Mesenchymal stem cell (in vitro differentiated cells and primary cell): ENCODE measurements at regions not wholly inside any gene's neighbourhood (a gene's known extent, or its start where the extent isn't known, plus 50 kb on each side); places are given as distances from the start of the nearest gene placed in this dataset.

Experiments used
- DNase-seq: peaks from one replicate; pipeline ENCODE4 v3.0.0-alpha.2; 2013
- H2AFZ ChIP-seq: one replicate; pipeline ENCODE4 v1.6.1; 2013; ENCODE audit warnings: low read depth, mild to moderate bottlenecking, control low read depth, inconsistent platforms, low read length, moderate library complexity
- H2AK5ac ChIP-seq: 2 replicates; pipeline ENCODE4 v1.6.1; 2013; ENCODE audit warnings: low read length, moderate library complexity, mild to moderate bottlenecking, inconsistent platforms; ENCODE audit not compliant: severe bottlenecking
- H2BK120ac ChIP-seq: one replicate; pipeline ENCODE4 v1.6.1; 2013; ENCODE audit warnings: low read depth, mild to moderate bottlenecking, inconsistent platforms, low read length, moderate library complexity
- H2BK12ac ChIP-seq, 2 experiments: one replicate each; pipeline ENCODE4 v1.6.1; 2013; ENCODE audit warnings: inconsistent platforms in 2 of 2, low read length in 2 of 2, mild to moderate bottlenecking in 2 of 2, moderate library complexity in 2 of 2, control low read depth in 1 of 2
- H2BK15ac ChIP-seq: one replicate; pipeline ENCODE4 v1.6.1; 2013; ENCODE audit warnings: mild to moderate bottlenecking, low read depth, inconsistent platforms; ENCODE audit not compliant: poor library complexity, severe bottlenecking
- H2BK5ac ChIP-seq: 2 replicates; pipeline ENCODE4 v1.6.1; 2013; ENCODE audit warnings: low read depth, mild to moderate bottlenecking, low read length, control low read depth, inconsistent platforms; ENCODE audit not compliant: poor library complexity, severe bottlenecking
- H3K14ac ChIP-seq, 2 experiments: one replicate each; pipeline ENCODE4 v1.6.1; 2013; ENCODE audit warnings: inconsistent platforms in 2 of 2, low read length in 2 of 2, control low read depth in 1 of 2, mild to moderate bottlenecking in 1 of 2, moderate library complexity in 1 of 2
- H3K18ac ChIP-seq, 2 experiments: one replicate each; pipeline ENCODE4 v1.6.1; 2013; ENCODE audit warnings: inconsistent platforms in 2 of 2, low read length in 2 of 2, control low read depth in 1 of 2, low read depth in 1 of 2, mild to moderate bottlenecking in 1 of 2
- H3K23ac ChIP-seq, 2 experiments: one replicate each; pipeline ENCODE4 v1.6.1; 2013; ENCODE audit warnings: inconsistent platforms in 2 of 2, low read length in 2 of 2, mild to moderate bottlenecking in 2 of 2, moderate library complexity in 2 of 2, control low read depth in 1 of 2
- H3K27ac ChIP-seq: 2 replicates; pipeline ENCODE4 v1.5.1; 2013; ENCODE audit warnings: mild to moderate bottlenecking, moderate library complexity, low read length, control low read depth, inconsistent platforms; ENCODE audit not compliant: poor library complexity, severe bottlenecking
- H3K27me3 ChIP-seq, 2 experiments: 2 replicates each; pipeline versions ENCODE4 v1.6.1 to v1.7.0; 2013; ENCODE audit warnings: low read length in 2 of 2, mild to moderate bottlenecking in 2 of 2, moderate library complexity in 2 of 2, control low read depth in 1 of 2, inconsistent platforms in 1 of 2; ENCODE audit not compliant: control insufficient read depth in 1 of 2, insufficient read depth in 1 of 2
- H3K36me3 ChIP-seq, 2 experiments: 2 replicates each; pipeline versions ENCODE4 v1.6.1 to v1.7.0; 2013; ENCODE audit warnings: low read length in 2 of 2, control low read depth in 1 of 2, inconsistent platforms in 1 of 2, low read depth in 1 of 2, mild to moderate bottlenecking in 1 of 2; ENCODE audit not compliant: insufficient read depth in 2 of 2, control insufficient read depth in 1 of 2
- H3K4ac ChIP-seq, 2 experiments: one replicate each; pipeline ENCODE4 v1.6.1; 2013; ENCODE audit warnings: inconsistent platforms in 2 of 2, low read length in 2 of 2, mild to moderate bottlenecking in 2 of 2, moderate library complexity in 2 of 2, control low read depth in 1 of 2, low read depth in 1 of 2
- H3K4me1 ChIP-seq: 2 replicates; pipeline ENCODE4 v1.6.1; 2013; ENCODE audit warnings: low read depth, low read length, control low read depth; ENCODE audit not compliant: control insufficient read depth, insufficient read depth
- H3K4me2 ChIP-seq: 2 replicates; pipeline ENCODE4 v1.6.1; 2013; ENCODE audit warnings: low read length, mild to moderate bottlenecking, inconsistent platforms; ENCODE audit not compliant: poor library complexity, severe bottlenecking
- H3K4me3 ChIP-seq, 2 experiments: 2 replicates each; pipeline versions ENCODE4 v1.5.1 to v1.7.0; 2013; ENCODE audit warnings: low read length in 2 of 2, mild to moderate bottlenecking in 2 of 2, control low read depth in 1 of 2, low read depth in 1 of 2; ENCODE audit not compliant: insufficient read depth in 1 of 2
- H3K79me1 ChIP-seq: replicated peaks from 2 replicates; pipeline ENCODE4 v1.6.1; 2013; ENCODE audit warnings: mild to moderate bottlenecking, control low read depth, low read length, inconsistent platforms; ENCODE audit not compliant: poor library complexity, severe bottlenecking
- H3K9ac ChIP-seq: 2 replicates; pipeline ENCODE4 v1.7.0; 2013; ENCODE audit warnings: mild to moderate bottlenecking, low read length, moderate library complexity
- H3K9me3 ChIP-seq: 2 replicates; pipeline ENCODE4 v1.7.0; 2013; ENCODE audit warnings: mild to moderate bottlenecking, low read length; ENCODE audit not compliant: control insufficient read depth
- H4K8ac ChIP-seq: one replicate; pipeline ENCODE4 v1.6.1; 2013; ENCODE audit warnings: inconsistent platforms, mild to moderate bottlenecking, low read length, moderate library complexity
- H4K91ac ChIP-seq: one replicate; pipeline ENCODE4 v1.6.1; 2013; ENCODE audit warnings: mild to moderate bottlenecking, low read length, inconsistent platforms
- WGBS: methylation state at CpG from one replicate; pipeline ENCODE4 v1.1.7; 2013; ENCODE audit warnings: mixed read lengths; 5-methylcytosine and 5-hydroxymethylcytosine counted together

GRCh38 chrX:115491766-115492165 lies 69.2 kb upstream of the PLS3 start:
- no peaks in the 10 kb centered on the region for H3K4me1 ChIP-seq
- H3K4ac ChIP-seq: no peak overlapping the region
- H3K23ac ChIP-seq: no peak overlapping the region
- peaks cover 0 to 21% of the 10 kb centered on the region in 2 experiments for H3K27me3 ChIP-seq
- no peaks in the 10 kb centered on the region for H3K79me1 ChIP-seq
- no peaks in the 10 kb centered on the region for H3K36me3 ChIP-seq
- no peak overlapping the region for H2BK12ac ChIP-seq
- H3K9me3 ChIP-seq: no peaks in the 10 kb centered on the region
- H4K91ac ChIP-seq: no peak overlapping the region
- H3K27ac ChIP-seq: no peak overlapping the region
- no peak overlapping the region for H2BK5ac ChIP-seq
- DNase-seq: peak; percentile 2
- no peak overlapping the region for H3K4me2 ChIP-seq
- no peak overlapping the region for H2BK120ac ChIP-seq
- H2AK5ac ChIP-seq: no peak overlapping the region
- no peak overlapping the region for H4K8ac ChIP-seq
- no peak overlapping the region for H3K4me3 ChIP-seq
- no peak overlapping the region for H2AFZ ChIP-seq
- no peak overlapping the region for H3K14ac ChIP-seq
- H3K18ac ChIP-seq: no peak overlapping the region
- peak overlapping the region; percentile 72 for H3K9ac ChIP-seq
- H2BK15ac ChIP-seq: no peak overlapping the region

- Histone ChIP-seq H3K4me2 (no peak overlapping the region), H3K9ac (no peak overlapping the region), H3K4me1 (no peaks in the 10 kb centered on the region), H2AFZ (no peak overlapping the region), H4K8ac (no peak overlapping the region), H3K9me3 (no peaks in the 10 kb centered on the region), H2AK5ac (no peak overlapping the region), H2BK5ac (no peak overlapping the region), H3K27ac (no peak overlapping the region), H3K4ac (no peak overlapping the region), H3K4me3 (no peak overlapping the region), H3K18ac (no peak overlapping the region), H3K79me1 (no peaks in the 10 kb centered on the region), H2BK120ac (no peak overlapping the region), H2BK15ac (no peak overlapping the region), H3K27me3 (peaks cover 0 to 21% of the 10 kb centered on the region in 2 experiments), H3K23ac (no peak overlapping the region), H3K36me3 (no peaks in the 10 kb centered on the region), H4K91ac (no peak overlapping the region), H2BK12ac (no peak overlapping the region), H3K14ac (no peak overlapping the region)
- no peak for DNase-seq
- 91% methylated on average over 1 of the region's 1 CpG for WGBS
Measured at GRCh38 chrX:115493015-115493414, 68.0 kb upstream of the PLS3 start.

- H2BK120ac ChIP-seq: no peak overlapping the region
- no peak overlapping the region for H3K4ac ChIP-seq
- no peak overlapping the region for H3K4me2 ChIP-seq
- no peak overlapping the region for H3K23ac ChIP-seq
- WGBS: 27% methylated on average over 2 of the region's 3 CpGs
- H4K91ac ChIP-seq: no peak overlapping the region
- DNase-seq: no peak
- no peak overlapping the region for H3K4me3 ChIP-seq
- no peak overlapping the region for H4K8ac ChIP-seq
- H2AFZ ChIP-seq: no peak overlapping the region
- no peak overlapping the region for H2BK5ac ChIP-seq
- no peak overlapping the region for H2BK15ac ChIP-seq
- no peak overlapping the region for H3K18ac ChIP-seq
- no peak overlapping the region for H3K14ac ChIP-seq
- H3K4me1 ChIP-seq: no peaks in the 10 kb centered on the region
- no peaks in the 10 kb centered on the region for H3K79me1 ChIP-seq
- H2BK12ac ChIP-seq: no peak overlapping the region
- peaks cover 0 to 19% of the 10 kb centered on the region in 2 experiments for H3K27me3 ChIP-seq
- no peaks in the 10 kb centered on the region for H3K36me3 ChIP-seq
- no peak overlapping the region for H3K9ac ChIP-seq
- no peaks in the 10 kb centered on the region for H3K9me3 ChIP-seq
- no peak overlapping the region for H3K27ac ChIP-seq
- no peak overlapping the region for H2AK5ac ChIP-seq
Measured at GRCh38 chrX:115494161-115494560, 66.8 kb upstream of the PLS3 start.

DNA sequence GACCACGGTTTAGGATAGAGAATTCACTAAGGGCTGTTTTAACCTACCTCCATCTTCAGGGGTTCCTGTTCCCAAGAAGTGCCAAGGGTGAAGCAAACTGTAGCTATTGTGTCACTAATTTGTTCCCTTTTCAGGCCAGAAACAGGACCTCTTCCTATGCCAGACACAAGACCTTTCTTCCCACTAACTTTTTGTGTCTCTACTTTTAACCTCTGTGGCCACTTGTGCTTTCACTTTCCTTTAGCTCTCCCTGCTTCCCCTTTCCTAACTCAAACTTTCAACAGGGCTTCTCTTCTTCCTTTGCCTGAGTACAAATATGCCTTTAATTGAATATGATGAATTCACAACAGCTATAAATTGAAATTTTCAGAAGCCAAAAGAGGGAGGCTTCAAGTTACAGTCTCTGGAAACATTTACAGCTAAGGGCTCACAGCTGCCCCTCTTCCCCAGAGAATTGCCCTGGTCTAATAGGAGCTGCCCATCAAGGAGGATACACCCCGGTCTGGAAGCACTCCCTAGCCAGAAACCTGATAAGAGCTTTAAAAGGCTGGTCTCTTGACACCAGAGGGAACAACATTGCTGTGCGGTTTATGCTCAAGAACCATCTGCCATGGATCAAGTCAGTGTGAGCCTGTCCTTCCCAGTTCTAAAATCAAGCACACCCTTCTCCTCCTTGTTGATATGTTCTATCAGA lies 61.7 kb upstream of the PLS3 start:
- no peak overlapping the region for H2AFZ ChIP-seq
- no peak overlapping the region for H3K4me2 ChIP-seq
- H3K9me3 ChIP-seq: no peaks in the 10 kb centered on the region
- no peaks in the 10 kb centered on the region for H3K36me3 ChIP-seq
- WGBS: 79% methylated on average over 3 of the region's 3 CpGs
- H3K23ac ChIP-seq: no peak overlapping the region
- no peak overlapping the region for H3K14ac ChIP-seq
- H2BK120ac ChIP-seq: no peak overlapping the region
- H4K8ac ChIP-seq: no peak overlapping the region
- H4K91ac ChIP-seq: no peak overlapping the region
- no peak overlapping the region for H2BK5ac ChIP-seq
- peaks cover 0 to 27% of the 10 kb centered on the region in 2 experiments for H3K27me3 ChIP-seq
- no peak overlapping the region for H3K27ac ChIP-seq
- H3K79me1 ChIP-seq: no peaks in the 10 kb centered on the region
- H3K4me1 ChIP-seq: no peaks in the 10 kb centered on the region
- peak overlapping the region; percentile 17 for H3K9ac ChIP-seq
- H2BK12ac ChIP-seq: no peak overlapping the region
- no peak overlapping the region for H2AK5ac ChIP-seq
- H3K18ac ChIP-seq: peak overlapping the region in 1 of 2 experiments; percentile 54
- H3K4me3 ChIP-seq: no peak overlapping the region
- no peak overlapping the region for H2BK15ac ChIP-seq
- DNase-seq: peak; percentile 38
- H3K4ac ChIP-seq: no peak overlapping the region
